ENCODE measurements at regions not wholly inside any gene's neighbourhood (a gene's known extent, or its start where the extent isn't known, plus 50 kb on each side); places are given as distances from the start of the nearest gene placed in this dataset.

DNA sequence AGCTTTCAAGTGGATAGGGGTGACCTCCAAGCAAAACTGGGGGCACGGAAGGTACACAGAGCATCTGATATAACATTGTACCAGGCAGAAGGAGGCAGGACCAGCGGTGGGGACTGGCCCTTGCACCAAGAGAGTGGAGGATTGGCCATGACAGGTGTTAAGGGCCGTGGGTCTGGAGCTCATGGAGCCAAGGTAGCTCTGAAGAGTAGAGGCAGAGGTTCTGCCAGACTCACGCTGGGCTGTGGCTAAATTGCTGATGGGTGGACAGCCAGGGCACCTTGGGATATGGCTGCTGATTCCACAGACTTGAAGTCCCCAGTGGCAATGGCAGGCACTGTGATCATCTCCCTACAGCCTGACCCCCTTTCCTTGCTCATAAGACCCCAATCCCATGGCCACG lies 65.9 kb upstream of the NKD1 start:
- Histone ChIP-seq H3K4me1 (ENCODE audit: control insufficient read depth, extremely low read depth, insufficient read depth, low read length) (no peaks in the 10 kb centered on the region), H3K9ac (replicated peaks; ENCODE audit: extremely low read depth, insufficient read depth, low read length) (no peak overlapping the region), H3K9me1 (replicated peaks; ENCODE audit: control insufficient read depth, extremely low read depth, insufficient read depth, low read length) (no peaks in the 10 kb centered on the region), H4K20me1 (replicated peaks; ENCODE audit: control insufficient read depth, extremely low read depth, insufficient read depth, low read length) (no peaks in the 10 kb centered on the region), H3K36me3 (ENCODE audit: control insufficient read depth in 2 of 2, extremely low read depth in 1 of 2, insufficient read depth in 2 of 2, low read length in 2 of 2) (no peaks in the 10 kb centered on the region), H3K79me2 (ENCODE audit: control insufficient read depth, insufficient read depth, low read length) (no peaks in the 10 kb centered on the region), H2AFZ (ENCODE audit: low read depth, low read length) (no peak overlapping the region), H3K27me3 (ENCODE audit: control insufficient read depth in 2 of 2, insufficient read depth in 2 of 2, low read length in 2 of 2) (no peaks in the 10 kb centered on the region), H3K27ac (ENCODE audit: insufficient read depth, low read depth, low read length) (no peak overlapping the region), H3K9me3 (replicated peaks; ENCODE audit: control insufficient read depth, insufficient read depth, low read length) (no peaks in the 10 kb centered on the region), H3K4me2 (ENCODE audit: insufficient read depth, low read length) (no peak overlapping the region), H3K4me3 (replicated peaks in 1 of 3; ENCODE audit: insufficient read depth in 1 of 3, low read depth in 1 of 3, low read length in 3 of 3) (no peak overlapping the region)
- FAIRE-seq (no peak), DNase-seq (ENCODE audit: low read depth, low spot score) (no peak)
- intact Hi-C loops (cut with micrococcal nuclease): no loop called here
- dilution Hi-C loops (cut with MboI; ENCODE audit: extremely low pct_ligation_motif_present, low sequenced_read_pairs): no loop called here
- ChIA-PET CTCF (no interaction called here), POLR2A (no interaction called here)
- TF ChIP-seq, protein P1, sequence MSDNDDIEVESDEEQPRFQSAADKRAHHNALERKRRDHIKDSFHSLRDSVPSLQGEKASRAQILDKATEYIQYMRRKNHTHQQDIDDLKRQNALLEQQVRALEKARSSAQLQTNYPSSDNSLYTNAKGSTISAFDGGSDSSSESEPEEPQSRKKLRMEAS (IDR thresholded peaks at IDR 0.05; ENCODE audit: insufficient read depth, insufficient read length): no peak
- TF ChIP-seq POLR2AphosphoS5 (IDR thresholded peaks at IDR 0.05; ENCODE audit: insufficient read depth, low read depth, low read length) (no peak), MYC (IDR thresholded peaks at IDR 0.05; ENCODE audit: low read depth, low read length) (no peak), GATA2 (IDR thresholded peaks at IDR 0.05; ENCODE audit: insufficient read depth, insufficient read length, low read depth, low read length) (no peak), CTCF (IDR thresholded peaks at IDR 0.05; ENCODE audit: extremely low read depth in 1 of 2, insufficient read depth in 1 of 2, low read depth in 1 of 2, low read length in 2 of 2) (no peak), POLR2A (IDR thresholded peaks at IDR 0.05; ENCODE audit: low read depth, low read length) (no peak), JUN (IDR thresholded peaks at IDR 0.05; ENCODE audit: borderline replicate concordance, insufficient read depth, insufficient read length, low read depth) (no peak), FOS (IDR thresholded peaks at IDR 0.05; ENCODE audit: borderline replicate concordance, insufficient read depth, low read length) (no peak), EZH2 (IDR thresholded peaks at IDR 0.05; ENCODE audit: borderline replicate concordance, low read depth, low read length, severe bottlenecking) (no peak)
- BruUV-seq (replicated peaks): no TSS peak
